Endothelial cell of umbilical vein (primary cell): ENCODE measurements at regions not wholly inside any gene's neighbourhood (a gene's known extent, or its start where the extent isn't known, plus 50 kb on each side); places are given as distances from the start of the nearest gene placed in this dataset.

Source experiments
- FOS ChIP-seq: IDR thresholded peaks from 2 replicates; pipeline ENCODE4 v1.6.1; 2011; ENCODE audit warnings: mild to moderate bottlenecking, low read length, moderate library complexity, borderline replicate concordance; ENCODE audit not compliant: insufficient read depth
- POLR2A ChIP-seq: IDR thresholded peaks from 2 replicates; pipeline ENCODE4 v1.6.1; 2012; ENCODE audit warnings: low read depth, mild to moderate bottlenecking, control low read depth, low read length

DNA sequence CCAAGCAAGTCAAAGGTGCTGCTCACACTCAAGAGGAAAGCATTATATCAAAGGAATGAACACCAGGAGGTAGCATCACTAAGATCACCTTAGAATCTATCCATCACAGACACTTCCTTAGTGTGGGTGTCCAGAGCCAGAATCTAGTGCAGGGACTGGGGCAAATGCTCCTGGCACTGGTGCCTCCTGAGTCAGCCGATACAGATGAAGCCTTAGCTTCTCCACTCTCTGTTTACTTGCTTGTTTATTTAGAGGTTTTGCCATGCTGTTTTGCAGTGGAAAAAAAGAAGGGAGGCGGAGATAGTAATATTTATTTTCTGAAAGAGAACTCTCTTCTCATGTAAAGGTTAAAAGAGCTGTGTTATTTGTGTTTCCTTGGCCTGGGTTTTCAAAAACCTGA is 303.1 kb downstream of the WDR11 start:
- TF ChIP-seq POLR2A (no peak), FOS (no peak)
